HFF-Myc (cell line): ENCODE measurements at regions not wholly inside any gene's neighbourhood (a gene's known extent, or its start where the extent isn't known, plus 50 kb on each side); places are given as distances from the start of the nearest gene placed in this dataset.

Source experiments
- DNase-seq: peaks from one replicate; pipeline ENCODE4 v3.0.0-alpha.2; 2011; ENCODE audit warnings: low read depth; ENCODE audit errors: extremely low read depth
- H3K4me3 ChIP-seq: replicated peaks from 2 replicates; pipeline ENCODE4 v1.5.1; 2011; ENCODE audit warnings: low read depth, mild to moderate bottlenecking, control low read depth, low read length
- CTCF ChIP-seq: IDR thresholded peaks from 2 replicates; pipeline ENCODE4 v1.5.1; 2012; ENCODE audit warnings: mild to moderate bottlenecking, low read depth, low read length, control low read depth; ENCODE audit errors: missing control alignments

- DNase-seq = no peak
- H3K4me3 ChIP-seq = no peak overlapping the region
- TF ChIP-seq CTCF = no peak
Measured at GRCh38 chr7:10225275-10225674, 748.4 kb upstream of the PHF14 start.

GRCh38 chr7:10237306-10237705, 736.4 kb upstream of the PHF14 start:
- no peak overlapping the region for H3K4me3 ChIP-seq
- DNase-seq = no peak
- no peak for TF ChIP-seq CTCF

GRCh38 chr7:10238641-10239040, 735.0 kb upstream of the PHF14 start:
- no peak for TF ChIP-seq CTCF
- DNase-seq = no peak
- no peak overlapping the region for H3K4me3 ChIP-seq

- DNase-seq = no peak
- no peak overlapping the region for H3K4me3 ChIP-seq
- TF ChIP-seq CTCF = no peak
Measured at GRCh38 chr7:10239695-10240345, 733.9 kb upstream of the PHF14 start.

GRCh38 chr7:10245406-10245805, 728.3 kb upstream of the PHF14 start:
- no peak for DNase-seq
- no peak overlapping the region for H3K4me3 ChIP-seq
- TF ChIP-seq CTCF = no peak

GRCh38 chr7:10257438-10257837, 716.2 kb upstream of the PHF14 start:
- DNase-seq = no peak
- TF ChIP-seq CTCF = no peak

GRCh38 chr7:10266976-10267375, 706.7 kb upstream of the PHF14 start:
- no peak overlapping the region for H3K4me3 ChIP-seq
- TF ChIP-seq CTCF = no peak
- no peak for DNase-seq

More at GRCh38 chr7:10257438-10257837, 716.2 kb upstream of the PHF14 start:
- no peak overlapping the region for H3K4me3 ChIP-seq
